ENCODE measurements at regions not wholly inside any gene's neighbourhood (a gene's known extent, or its start where the extent isn't known, plus 50 kb on each side); places are given as distances from the start of the nearest gene placed in this dataset.

DNA sequence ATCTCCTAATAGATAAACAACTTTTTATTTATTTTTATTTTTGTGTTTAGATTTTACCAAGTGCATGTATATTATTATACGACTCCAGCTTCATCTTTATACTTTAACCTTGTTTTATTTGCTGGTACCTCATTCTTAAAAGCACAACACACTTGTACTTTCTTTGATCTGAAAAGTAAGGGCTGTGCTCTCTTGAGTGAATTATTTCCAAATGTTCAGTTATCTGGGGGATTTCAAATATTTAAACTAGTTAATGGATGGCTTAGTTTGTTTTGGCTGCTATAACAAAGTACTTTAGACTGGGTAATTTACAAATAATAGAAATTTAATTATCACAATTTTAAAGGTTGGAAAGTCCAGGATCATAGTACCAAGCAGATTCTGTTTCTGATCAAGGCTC lies 1148.2 kb upstream of the PCDH9 start:
- TF ChIP-seq RBBP5 (IDR thresholded peaks at IDR 0.05; ENCODE audit: borderline replicate concordance, low read depth, low read length) (no peak), EZH2 (IDR thresholded peaks at IDR 0.05; ENCODE audit: low read depth, low read length, severe bottlenecking) (no peak)
- TF ChIP-seq, protein P1, sequence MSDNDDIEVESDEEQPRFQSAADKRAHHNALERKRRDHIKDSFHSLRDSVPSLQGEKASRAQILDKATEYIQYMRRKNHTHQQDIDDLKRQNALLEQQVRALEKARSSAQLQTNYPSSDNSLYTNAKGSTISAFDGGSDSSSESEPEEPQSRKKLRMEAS (IDR thresholded peaks at IDR 0.05), result no peak

Data from H1 (cell line).